ENCODE measurements at regions not wholly inside any gene's neighbourhood (a gene's known extent, or its start where the extent isn't known, plus 50 kb on each side); places are given as distances from the start of the nearest gene placed in this dataset.

GRCh38 chr5:158532739-158533138 is 567.0 kb downstream of the EBF1 start:
- TF ChIP-seq TAF1 (IDR thresholded peaks at IDR 0.05; ENCODE audit: borderline replicate concordance, low read depth, low read length): no peak
- no peak for TF ChIP-seq POLR2A (IDR thresholded peaks at IDR 0.05; ENCODE audit: low read depth, low read length)

All from GM12892 (cell line).